ENCODE measurements at regions not wholly inside any gene's neighbourhood (a gene's known extent, or its start where the extent isn't known, plus 50 kb on each side); places are given as distances from the start of the nearest gene placed in this dataset.
"Not testable (repeated sequence)": the region's sequence is repeated elsewhere in the genome, so short reads cannot be mapped to it uniquely, and the experiment has no call there.

DNA sequence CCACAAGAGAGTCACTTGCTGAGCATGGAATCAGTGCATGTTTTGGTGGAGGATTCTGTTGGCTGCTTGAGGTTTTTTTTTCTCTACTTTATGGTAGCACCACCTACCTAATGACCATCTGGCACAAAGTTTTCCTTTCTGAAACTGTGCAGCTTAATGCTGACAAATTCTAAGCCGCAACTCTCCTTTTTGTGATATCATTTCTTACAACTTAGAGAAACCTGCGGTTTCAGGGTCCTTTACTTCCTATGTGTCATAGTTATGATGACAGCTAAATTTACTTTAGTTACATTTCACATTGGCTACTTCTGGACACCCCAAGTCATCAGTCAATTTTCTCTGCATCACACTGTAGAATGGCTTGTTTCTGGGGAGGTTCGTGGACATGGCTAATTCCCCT is 115.4 kb upstream of the TMTC4 start:
- H3K4me3 Mint-ChIP-seq, result no peak overlapping the region
- H3K27ac Mint-ChIP-seq, result peak overlapping the region; percentile 37
- no peaks in the 10 kb centered on the region for H3K36me3 Mint-ChIP-seq
- TF ChIP-seq, protein P1, sequence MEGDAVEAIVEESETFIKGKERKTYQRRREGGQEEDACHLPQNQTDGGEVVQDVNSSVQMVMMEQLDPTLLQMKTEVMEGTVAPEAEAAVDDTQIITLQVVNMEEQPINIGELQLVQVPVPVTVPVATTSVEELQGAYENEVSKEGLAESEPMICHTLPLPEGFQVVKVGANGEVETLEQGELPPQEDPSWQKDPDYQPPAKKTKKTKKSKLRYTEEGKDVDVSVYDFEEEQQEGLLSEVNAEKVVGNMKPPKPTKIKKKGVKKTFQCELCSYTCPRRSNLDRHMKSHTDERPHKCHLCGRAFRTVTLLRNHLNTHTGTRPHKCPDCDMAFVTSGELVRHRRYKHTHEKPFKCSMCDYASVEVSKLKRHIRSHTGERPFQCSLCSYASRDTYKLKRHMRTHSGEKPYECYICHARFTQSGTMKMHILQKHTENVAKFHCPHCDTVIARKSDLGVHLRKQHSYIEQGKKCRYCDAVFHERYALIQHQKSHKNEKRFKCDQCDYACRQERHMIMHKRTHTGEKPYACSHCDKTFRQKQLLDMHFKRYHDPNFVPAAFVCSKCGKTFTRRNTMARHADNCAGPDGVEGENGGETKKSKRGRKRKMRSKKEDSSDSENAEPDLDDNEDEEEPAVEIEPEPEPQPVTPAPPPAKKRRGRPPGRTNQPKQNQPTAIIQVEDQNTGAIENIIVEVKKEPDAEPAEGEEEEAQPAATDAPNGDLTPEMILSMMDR (conservative IDR thresholded peaks at IDR 0.05), result no peak
- H3K27me3 Mint-ChIP-seq, result no peaks in the 10 kb centered on the region
- no peak for DNase-seq (ENCODE audit: extremely low spot score, unreplicated experiment)
- H3K9me3 Mint-ChIP-seq, result no peaks in the 10 kb centered on the region
- H3K4me1 Mint-ChIP-seq (ENCODE audit: unreplicated experiment), result peaks cover 10% of the 10 kb centered on the region

DNA sequence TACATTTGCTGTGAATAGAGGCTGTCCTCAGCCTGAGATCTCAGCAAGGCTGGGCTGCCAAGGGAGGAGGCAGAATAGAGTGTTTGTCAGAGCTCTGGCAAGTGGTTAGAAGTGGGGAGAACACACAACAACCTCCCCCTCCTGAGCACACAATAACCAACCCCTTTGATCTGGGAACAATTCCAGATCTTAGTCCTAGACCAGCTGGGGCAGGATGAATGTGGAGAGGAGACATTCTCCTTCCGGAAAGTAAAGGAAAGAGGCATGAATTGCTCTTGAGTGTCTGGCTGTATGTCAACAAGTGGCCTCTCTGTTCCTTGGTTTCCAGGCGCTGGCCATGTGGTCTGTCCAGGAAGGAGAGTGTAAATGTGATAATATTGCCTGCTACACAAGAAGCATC is 114.9 kb upstream of the TMTC4 start:
- Mint-ChIP-seq H3K9me3 (no peaks in the 10 kb centered on the region), H3K4me3 (no peak overlapping the region), H3K4me1 (ENCODE audit: unreplicated experiment) (peaks cover 10% of the 10 kb centered on the region), H3K36me3 (no peaks in the 10 kb centered on the region), H3K27ac (peak overlapping the region; percentile 37), H3K27me3 (no peaks in the 10 kb centered on the region)
- TF ChIP-seq, protein P1 (conservative IDR thresholded peaks at IDR 0.05), result no peak
- DNase-seq (ENCODE audit: extremely low spot score, unreplicated experiment), result no peak

GRCh38 chr13:100789025-100789424 is 114.4 kb upstream of the TMTC4 start:
- no peak overlapping the region for H3K4me3 Mint-ChIP-seq
- no peaks in the 10 kb centered on the region for H3K36me3 Mint-ChIP-seq
- H3K27me3 Mint-ChIP-seq, result no peaks in the 10 kb centered on the region
- no peaks in the 10 kb centered on the region for H3K9me3 Mint-ChIP-seq
- no peak for DNase-seq (ENCODE audit: extremely low spot score, unreplicated experiment)
- TF ChIP-seq, protein P1 (conservative IDR thresholded peaks at IDR 0.05), result no peak
- H3K27ac Mint-ChIP-seq, result peak overlapping the region; percentile 37
- H3K4me1 Mint-ChIP-seq (ENCODE audit: unreplicated experiment), result peaks cover 10% of the 10 kb centered on the region

GRCh38 chr13:100788540-100788939 is 113.9 kb upstream of the TMTC4 start:
- Mint-ChIP-seq H3K27me3 (no peaks in the 10 kb centered on the region), H3K36me3 (no peaks in the 10 kb centered on the region), H3K4me3 (no peak overlapping the region), H3K9me3 (no peaks in the 10 kb centered on the region), H3K27ac (no peak overlapping the region), H3K4me1 (ENCODE audit: unreplicated experiment) (peaks cover 10% of the 10 kb centered on the region)
- TF ChIP-seq, protein P1 (conservative IDR thresholded peaks at IDR 0.05), result no peak
- no peak for DNase-seq (ENCODE audit: extremely low spot score, unreplicated experiment)

GRCh38 chr13:100787899-100788298 is 113.3 kb upstream of the TMTC4 start:
- Mint-ChIP-seq H3K36me3 (no peaks in the 10 kb centered on the region), H3K27ac (no peak overlapping the region), H3K27me3 (no peaks in the 10 kb centered on the region), H3K9me3 (no peaks in the 10 kb centered on the region), H3K4me3 (no peak overlapping the region), H3K4me1 (ENCODE audit: unreplicated experiment) (peaks cover 10% of the 10 kb centered on the region)
- TF ChIP-seq, protein P1 (conservative IDR thresholded peaks at IDR 0.05), result no peak
- no peak for DNase-seq (ENCODE audit: extremely low spot score, unreplicated experiment)

DNA sequence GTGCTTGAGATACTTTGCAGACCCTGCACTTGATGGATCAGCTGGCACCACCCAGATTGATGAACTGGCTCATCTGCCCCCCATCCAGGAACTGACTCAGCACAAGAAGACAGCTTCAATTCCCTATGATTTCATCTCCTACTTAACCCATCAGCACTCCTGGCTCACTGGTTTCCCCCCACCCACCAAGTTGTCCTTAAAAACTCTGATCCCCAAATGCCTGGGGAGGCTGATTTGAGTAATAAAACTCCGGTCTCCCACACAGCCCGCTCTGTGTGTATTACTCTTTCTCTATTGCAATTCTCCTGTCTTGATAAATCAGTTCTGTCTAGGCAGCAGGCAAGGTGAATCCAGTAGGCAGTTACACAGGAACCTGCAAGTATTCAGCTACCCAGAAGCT is 102.1 kb upstream of the TMTC4 start:
- Mint-ChIP-seq H3K27ac (peak overlapping the region; percentile 77), H3K4me3 (peak overlapping the region; percentile 21)
- not testable (repeated sequence) for H3K9me3 Mint-ChIP-seq; H3K4me1 Mint-ChIP-seq (ENCODE audit: unreplicated experiment); H3K27me3 Mint-ChIP-seq; DNase-seq (ENCODE audit: extremely low spot score, unreplicated experiment); H3K36me3 Mint-ChIP-seq
